GM21786 (cell line): ENCODE measurements at regions not wholly inside any gene's neighbourhood (a gene's known extent, or its start where the extent isn't known, plus 50 kb on each side); places are given as distances from the start of the nearest gene placed in this dataset.
"Not testable (repeated sequence)": the region's sequence is repeated elsewhere in the genome, so short reads cannot be mapped to it uniquely, and the experiment has no call there.

Experiments
- ATAC-seq: cut with Tn5 transposase; IDR thresholded peaks from one replicate; pipeline ENCODE4 v1.9.1; 2021; ENCODE audit not compliant: unreplicated experiment

DNA sequence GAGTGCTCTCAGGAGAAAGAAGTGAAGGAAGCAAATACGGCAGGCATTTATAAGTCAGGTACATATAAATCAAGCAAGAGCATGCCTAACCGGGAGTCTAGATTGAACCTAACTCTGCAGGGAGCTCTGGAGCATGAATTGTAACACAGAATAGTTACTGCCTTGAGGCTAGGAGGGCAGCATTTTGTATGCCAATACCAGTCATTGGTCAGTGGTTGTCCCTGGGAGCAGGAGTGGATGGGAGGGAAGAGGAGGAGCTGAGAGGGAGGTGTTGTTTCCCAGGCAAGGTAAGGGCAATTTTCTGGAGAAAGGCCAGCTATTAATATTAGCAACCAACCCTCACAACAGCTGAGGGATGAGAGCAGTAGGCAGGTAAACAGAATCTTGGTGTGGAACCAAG lies 224.7 kb upstream of the DCAF8L1 start:
- ATAC-seq: no peak

DNA sequence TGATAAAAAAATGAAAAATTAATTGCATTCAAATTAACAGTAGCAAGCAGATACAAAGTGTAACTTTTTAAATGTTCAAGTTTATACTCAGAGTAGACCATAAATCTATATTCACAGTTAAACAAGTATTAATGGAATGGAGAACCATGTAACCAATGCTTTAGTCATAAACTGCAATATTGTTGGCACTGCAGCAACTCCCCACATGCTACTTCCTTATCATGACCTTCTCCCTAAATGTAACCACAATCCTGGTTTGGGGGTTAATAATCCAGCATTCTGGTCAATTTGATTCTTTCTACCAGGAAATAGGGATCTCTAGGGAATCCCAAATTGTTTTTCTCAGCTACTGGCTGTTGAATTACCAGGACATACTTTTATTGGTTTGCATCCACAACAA lies 223.9 kb upstream of the DCAF8L1 start:
- ATAC-seq: no peak

DNA sequence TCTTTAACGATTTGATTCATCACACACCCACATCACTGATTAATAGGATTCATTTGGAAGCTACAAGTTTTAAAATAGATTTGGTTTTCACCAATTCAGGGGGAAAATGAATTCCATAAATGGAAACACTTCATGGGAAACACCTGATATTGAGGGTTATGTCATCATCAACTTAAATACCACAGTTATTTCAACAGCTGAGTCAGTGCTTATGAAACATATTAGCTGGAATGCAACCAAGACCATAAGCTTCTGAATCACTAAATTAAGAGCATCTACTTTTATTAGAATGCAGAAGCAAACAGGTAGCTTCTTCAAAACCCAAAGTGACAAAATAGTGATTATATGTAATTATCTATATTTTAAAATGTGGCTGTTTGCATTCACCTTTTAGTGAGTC lies 207.8 kb upstream of the DCAF8L1 start:
- no peak for ATAC-seq

DNA sequence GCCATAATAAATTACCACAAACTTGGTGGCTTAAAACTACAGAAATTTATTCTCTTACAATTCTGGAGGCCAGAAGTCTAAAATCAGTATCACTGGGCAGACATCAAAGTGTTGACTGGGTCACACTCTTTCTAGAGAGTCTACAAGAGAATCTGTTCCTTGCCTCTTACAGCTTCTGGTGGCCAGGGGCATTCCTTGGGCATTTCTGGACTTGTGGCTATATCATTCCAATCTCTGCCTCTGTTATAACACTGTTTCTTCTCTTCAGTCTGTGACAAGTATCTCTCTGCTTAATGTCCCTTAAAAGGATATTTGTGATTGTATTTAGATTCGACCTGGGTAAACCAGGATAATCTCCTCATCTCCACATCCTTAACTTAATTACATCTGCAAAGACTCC lies 207.3 kb upstream of the DCAF8L1 start:
- ATAC-seq: no peak

DNA sequence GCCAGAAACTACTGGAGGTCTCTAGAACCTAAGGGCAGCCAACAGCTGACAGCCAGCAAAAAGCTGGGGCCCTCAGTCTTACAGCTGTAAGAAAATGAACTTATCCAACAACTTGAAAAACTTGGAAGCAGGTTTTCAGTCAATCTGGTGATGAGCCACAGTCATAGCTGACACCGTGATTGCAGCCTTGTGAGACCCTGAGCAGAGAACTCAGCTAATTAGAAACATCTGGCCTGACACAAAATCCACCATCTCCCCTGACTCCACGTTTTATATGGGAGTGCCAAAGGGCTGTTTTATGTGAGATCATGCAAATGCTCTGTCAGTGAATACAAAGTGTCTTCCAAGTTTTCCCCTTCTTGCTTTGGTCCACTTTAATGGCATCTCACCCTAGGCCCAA lies 198.8 kb upstream of the DCAF8L1 start:
- ATAC-seq: no peak

DNA sequence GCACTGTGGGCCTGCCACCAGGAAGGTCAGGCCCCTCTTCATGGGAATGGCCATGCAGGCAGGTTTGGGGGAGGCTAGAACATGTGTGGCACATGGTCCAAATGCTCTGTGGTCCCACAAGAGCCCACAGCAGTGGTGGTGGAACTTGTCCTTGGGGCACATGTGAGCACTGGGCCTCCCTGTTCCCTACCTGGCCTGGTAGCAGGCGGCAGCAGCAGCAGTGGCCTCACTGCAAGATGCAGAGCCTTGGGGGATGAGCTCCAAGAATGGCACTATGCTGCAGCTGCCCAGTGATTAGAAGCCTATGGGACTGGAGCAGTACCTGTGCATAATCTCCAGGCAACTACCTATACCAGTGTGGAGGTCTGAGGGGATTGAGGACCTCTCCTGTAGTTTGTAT lies 197.0 kb upstream of the DCAF8L1 start:
- ATAC-seq: no peak

DNA sequence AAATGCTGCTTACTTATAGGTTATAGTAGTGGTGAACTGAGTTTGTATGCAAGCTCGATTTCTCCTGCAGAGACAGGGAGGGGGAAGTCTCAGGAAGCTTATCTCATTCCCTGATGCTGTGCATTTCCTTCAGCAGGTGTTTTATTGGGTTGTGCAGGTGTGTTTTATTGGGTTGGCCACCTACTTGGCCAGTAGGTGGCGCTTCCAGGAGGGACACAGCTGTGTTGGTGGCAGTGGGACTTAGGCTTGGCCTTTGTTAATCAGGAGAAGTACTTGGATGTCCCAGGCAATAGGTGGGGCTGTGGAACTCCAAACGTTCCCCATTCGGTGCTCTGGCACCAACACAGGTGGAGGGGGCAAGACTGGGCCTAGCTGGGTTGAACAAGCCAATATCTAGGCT lies 196.0 kb upstream of the DCAF8L1 start:
- peak; percentile 68 for ATAC-seq

DNA sequence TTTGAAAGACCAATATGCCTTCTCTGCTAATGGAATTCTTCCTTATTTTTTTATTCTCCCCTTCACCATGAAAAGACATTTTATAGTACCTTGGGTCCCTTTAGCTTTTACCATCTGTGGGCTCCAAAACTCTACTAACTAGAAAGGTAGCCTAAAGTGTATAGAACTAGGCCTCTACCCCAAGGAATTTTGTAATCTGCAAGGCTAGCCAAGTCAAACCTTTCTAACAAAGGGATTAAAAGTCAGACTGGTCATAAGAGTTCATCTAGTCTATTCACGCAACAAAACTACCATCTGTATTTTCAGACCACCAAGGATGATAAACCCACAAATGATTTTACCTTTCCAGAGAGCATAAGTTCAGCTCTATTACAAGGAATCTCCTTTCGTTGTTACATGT lies 189.5 kb upstream of the DCAF8L1 start:
- ATAC-seq: no peak

DNA sequence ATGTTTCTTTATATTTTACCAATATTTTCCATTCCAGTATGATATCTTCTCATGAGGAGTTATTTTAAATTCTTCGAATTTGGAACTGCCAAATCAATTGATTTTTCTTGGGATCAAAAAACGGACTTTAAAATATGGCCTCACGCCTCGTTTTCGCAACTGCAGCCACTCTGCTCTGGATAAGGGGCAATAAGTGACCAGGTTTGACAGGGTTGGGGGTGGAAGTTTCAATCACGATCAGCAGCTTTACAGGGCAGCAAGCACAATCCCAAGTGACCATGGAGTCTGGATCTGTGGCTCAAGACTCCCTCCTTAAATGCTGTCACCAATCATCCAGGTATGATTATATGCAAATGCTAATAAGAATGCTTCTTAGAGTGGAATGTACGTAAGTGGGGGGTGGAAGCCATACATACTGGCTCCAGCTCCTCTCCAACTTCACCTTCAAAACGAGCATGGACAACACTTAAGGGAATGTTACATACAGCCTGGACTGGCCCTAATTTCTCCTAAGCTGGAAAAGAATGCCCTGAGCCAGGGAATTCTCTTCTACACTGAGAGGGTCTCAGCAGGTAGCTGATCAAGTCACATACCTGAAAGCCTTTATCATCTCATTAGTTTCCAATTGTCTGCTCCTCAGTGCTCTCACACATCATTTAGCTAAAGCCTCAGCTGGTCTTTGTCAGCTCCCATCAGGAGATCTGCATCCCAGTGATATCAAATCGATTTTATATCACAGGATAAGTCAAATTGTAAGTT lies 176.9 kb upstream of the DCAF8L1 start:
- ATAC-seq: no peak

DNA sequence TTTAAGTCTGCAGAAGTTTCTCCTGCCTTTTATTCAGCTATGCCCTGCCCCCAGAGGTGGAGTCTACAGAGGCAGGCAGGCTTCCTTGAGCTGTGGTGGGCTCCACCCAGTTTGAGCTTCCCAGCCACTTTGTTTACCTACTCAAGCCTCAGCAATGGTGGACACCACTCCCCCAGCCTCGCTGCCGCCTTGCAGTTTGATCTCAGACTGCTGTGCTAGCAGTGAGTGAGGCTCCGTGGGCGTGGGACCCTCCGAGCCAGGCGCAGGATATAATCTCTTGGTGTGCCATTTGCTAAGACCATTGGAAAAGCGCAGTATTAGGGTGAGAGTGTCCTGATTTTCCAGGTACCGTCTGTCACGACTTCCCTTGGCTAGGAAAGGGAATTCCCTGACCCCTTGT lies 171.0 kb upstream of the DCAF8L1 start:
- ATAC-seq: not testable (repeated sequence)

DNA sequence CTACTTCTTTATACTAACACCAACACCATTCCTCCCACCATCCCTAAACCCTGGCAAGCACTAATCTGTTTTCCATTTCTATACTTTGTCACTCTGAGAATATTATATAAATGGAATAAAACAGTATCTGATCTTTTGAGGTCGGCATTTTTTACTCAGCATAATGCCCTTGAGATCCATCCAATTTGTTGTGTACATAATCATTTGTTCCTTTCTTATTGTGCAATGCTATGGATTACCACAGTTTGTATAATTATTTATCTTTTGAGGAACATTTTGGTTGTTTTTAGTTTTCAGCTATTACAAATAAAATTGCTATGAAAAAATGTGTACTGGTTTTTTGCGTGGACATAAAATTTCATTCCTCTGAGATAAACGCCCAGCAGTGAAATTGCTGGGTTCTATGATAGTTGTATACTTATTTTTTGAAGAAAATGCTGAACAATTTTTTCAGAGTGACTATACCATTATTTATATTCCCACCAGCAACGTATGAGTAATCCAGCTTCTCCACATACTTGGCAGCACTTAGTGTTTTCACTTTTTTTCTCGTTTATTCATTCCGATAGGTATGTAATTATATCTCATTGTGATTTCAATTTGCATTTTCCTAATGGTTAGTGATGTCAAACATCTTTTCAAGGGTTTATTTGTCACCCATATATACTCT lies 154.3 kb upstream of the DCAF8L1 start:
- ATAC-seq: no peak

DNA sequence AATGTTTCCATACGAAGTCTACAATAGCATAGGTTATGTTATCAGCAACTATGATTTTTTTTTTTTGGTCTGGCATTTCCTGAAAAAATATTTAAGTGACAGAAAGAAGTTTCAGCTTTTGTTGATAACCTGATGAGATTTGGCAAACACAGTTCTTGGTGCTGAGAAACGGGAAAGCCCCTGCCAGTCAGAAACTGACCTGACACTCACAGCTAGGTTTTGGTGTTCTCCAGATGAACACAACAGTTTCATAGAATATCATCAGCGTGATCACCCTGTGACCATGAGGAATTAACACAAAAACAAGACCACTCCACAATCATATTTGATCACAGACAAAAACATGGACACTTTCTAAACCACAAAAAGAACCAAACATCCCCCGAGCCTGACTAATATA lies 152.5 kb upstream of the DCAF8L1 start:
- no peak for ATAC-seq

DNA sequence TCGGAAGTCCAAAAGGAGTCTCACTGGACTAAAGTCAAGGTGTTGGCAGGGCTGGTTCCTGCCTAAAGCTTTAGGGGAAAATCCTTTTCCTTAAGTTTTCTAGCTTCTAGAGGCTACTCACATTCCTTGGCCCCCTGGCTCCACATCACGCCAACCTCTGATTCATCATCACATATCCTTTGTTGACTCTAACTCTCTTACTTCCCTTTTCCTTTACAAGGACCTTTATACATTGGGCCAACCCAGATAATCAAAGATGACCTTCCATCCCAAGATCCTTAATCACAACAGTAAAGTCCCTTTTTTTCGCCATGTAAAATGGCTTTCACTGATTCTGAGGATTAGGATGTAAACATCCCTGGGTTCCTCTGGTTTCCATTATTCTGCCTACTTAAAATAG lies 146.4 kb upstream of the DCAF8L1 start:
- no peak for ATAC-seq

DNA sequence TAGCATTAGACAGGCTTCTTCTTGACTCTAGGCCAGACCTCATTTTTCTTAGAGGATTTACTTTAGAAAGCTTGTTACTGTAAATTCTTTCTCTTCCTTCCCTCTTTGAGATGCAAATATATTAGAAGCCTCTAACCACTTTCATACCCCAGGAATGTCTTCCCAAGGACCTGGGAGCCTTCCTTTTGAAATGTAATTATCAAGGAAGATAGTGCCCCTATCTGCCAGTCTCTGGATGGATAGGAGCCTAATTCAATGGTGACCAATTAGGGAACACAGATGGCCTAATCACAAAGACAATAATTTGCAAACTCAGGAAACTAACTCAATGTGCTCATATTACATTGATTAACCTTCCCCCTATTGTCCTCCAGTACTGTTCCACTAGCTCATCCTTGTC lies 145.6 kb upstream of the DCAF8L1 start:
- ATAC-seq: no peak

DNA sequence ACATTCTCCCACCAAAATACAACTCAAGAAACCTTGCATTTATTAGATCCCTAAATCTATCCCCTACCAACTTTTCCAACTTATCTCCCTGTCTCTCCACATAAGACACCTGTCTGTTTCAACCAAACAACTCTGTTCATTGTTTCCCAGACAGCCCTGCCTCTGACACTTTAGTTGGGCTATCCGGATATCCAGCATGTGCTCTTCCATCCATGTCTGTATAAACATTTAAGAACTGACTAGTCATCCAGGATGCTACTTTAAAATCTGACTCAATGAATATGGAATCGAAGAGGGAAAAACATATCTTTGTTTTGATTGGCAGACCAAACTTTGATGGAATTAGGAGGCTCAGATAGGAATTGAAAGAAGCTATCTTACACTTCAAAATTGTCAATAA lies 143.2 kb upstream of the DCAF8L1 start:
- ATAC-seq: no peak

DNA sequence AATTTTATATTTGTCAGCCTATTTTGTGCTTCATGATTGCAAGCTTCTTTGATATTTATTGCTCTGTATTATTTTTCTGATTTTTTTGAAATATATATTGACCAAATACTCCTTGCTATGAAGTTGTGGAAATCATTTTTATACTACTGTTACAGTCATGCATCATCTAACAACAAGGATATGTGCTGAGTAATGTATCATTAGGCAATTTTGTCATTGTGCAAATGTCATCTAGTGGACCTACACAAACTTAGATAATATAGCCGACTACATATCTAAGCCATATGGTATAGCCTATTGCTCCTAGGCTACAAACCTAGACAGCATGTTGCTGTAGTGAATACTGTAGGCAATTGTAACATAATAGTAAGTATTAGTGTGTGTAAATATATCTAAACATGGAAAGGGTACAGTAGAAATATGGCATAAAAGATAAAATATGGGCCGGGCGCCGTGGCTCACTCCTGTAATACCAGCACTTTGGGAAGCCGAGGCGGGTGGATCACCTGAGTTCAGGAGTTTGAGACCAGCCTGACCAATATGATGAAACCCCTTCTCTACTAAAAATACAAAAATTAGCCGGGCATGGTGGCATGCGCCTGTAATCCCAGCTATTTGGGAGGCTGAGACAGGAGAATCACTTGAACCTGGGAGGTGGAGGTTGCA lies 139.5 kb upstream of the DCAF8L1 start:
- ATAC-seq: not testable (repeated sequence)

DNA sequence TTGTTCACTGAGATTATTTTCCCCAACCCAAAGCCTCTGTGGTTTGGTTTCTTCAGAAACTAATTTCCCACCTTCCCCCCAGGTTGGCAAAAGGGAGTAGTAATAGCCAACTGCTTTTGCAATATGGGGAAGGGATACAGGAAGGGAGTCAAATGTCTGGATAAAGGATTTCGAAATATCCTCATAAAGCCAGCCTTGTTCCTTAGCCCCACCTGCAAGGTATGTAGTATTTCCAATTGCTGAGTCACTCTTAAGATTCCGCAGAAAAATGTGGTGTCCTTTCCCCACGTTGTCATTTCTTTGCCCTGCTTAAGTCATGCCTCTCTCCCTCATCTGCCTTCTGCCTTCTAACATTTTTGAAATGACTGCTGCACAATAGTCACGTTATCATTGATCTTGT lies 138.8 kb upstream of the DCAF8L1 start:
- ATAC-seq: no peak

DNA sequence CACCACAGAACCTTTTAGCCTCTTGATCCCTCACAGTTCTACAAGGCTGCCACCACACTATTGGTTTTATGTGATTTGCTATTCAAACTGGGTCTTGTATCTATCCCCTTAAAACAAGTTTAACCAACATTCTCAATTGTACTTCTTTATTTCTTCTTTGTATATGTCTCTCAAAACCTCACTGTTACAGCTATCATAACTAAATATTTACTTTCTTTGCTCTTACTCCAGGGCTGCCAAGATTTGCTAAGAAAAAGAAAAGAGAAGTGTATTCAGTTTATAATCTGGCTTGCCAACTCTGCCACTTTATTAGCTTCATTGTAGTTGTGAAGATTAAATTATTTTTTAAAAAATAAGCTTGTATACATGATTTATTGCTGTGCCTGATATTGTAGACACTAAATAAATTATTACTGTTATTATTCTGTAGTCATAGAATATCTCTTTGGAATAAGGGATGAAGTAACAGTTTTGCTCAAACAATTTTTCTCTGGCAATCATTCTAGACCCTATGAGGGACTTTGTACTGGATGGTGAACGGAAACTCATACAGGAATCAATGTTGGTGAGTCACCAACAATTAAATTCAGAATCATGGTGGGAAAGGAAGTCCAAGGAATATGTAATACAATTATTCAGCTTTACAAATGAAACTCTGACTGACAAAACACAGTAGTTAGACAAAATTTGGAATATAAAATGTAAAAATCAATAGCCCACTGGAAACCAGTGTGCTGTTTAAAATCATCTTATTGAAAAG lies 127.1 kb upstream of the DCAF8L1 start:
- no peak for ATAC-seq

DNA sequence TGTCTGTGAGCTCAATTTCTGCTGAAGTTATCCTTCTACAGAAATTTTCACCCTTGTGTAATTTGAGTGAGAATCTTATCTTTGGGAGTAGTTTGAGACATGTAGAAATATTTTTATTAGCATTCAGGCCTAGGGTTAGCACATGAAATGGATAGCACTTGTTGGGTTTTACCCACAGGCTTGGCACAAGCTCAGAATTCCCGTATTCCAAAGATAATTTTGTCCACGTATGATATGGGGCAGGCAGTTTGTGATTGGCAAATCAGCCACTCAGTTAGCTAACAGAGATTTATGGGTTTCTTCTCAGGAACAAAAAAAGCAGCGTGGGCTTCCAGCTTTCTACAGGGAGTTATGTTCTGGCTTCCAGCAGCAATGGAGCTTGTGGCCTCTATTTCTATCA lies 117.9 kb upstream of the DCAF8L1 start:
- no peak for ATAC-seq

DNA sequence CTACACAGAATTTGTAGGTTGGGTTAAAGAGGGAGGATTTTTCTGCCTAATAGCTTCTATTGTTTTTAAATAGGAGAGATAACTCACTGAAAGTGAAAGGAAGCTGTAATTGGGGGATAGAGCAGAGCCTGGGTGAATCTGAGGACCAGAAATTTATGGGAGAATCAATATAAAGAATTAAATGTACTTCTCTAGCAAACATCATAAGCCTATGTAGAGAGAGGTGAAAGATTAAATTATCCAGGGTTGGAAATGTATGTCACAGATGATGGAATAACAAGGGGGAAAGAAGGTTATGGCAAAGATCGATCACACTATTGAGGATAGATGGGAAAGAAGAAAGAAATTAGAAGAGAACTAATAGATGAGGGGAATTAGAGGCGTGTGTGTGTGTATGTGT lies 104.4 kb upstream of the DCAF8L1 start:
- no peak for ATAC-seq

DNA sequence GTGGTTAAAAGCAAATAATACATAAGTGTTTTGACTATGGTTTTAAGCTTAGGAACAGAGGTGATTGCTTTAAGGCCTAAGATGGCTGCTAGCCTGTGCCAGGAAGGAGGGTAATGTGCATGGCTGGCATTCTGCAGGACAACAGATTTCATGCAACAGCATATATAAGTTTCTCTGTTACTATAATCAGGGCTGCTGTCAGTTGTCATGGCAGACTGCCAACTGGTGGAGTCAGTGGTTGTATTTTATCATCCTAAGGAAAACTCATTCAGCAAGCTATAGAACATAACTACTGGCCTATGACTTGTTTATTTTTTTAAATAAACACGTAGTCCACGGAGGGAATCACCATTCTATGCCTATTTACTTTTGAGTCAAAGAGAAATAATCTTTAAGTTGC lies 77.7 kb upstream of the DCAF8L1 start:
- ATAC-seq: no peak
